IMR-90 (cell line): ENCODE measurements at regions not wholly inside any gene's neighbourhood (a gene's known extent, or its start where the extent isn't known, plus 50 kb on each side); places are given as distances from the start of the nearest gene placed in this dataset.

Experiments used
- ATAC-seq: fragments of 200-7000 bp; cut with Tn5 transposase; 2 replicates; pipeline ENCODE4 v1.9.1; 2020; ENCODE audit warnings: low read depth, mild to moderate bottlenecking, moderate library complexity
- BruUV-seq: library from RNA; stranded (reverse); fragments of 400-500 nt; replicated peaks from 2 replicates; lab custom pipeline; 2021; lab: Mats Ljungman, UMichigan
- CTCF ChIA-PET: fragments of 300-600 bp; formaldehyde crosslinking; extraction: SDS; loops from one replicate; lab custom pipeline; 2021; ENCODE audit warnings: antibody characterized with exemption; lab: Yijun Ruan, JAX
- POLR2A ChIA-PET: fragments of 300-600 bp; sonication (Branson Sonifier 250); formaldehyde crosslinking; loops from one replicate; lab custom pipeline; 2022; ENCODE audit warnings: antibody characterized with exemption; ENCODE audit not compliant: unreplicated experiment; lab: Charles Lee
- DNase-seq: peaks from one replicate; pipeline ENCODE4 v3.0.0; 2013
- H2AFZ ChIP-seq: replicated peaks from 2 replicates; pipeline ENCODE3; 2013; ENCODE audit warnings: low read length, mild to moderate bottlenecking; ENCODE audit not compliant: poor library complexity
- H2AK5ac ChIP-seq: 2 replicates; pipeline ENCODE4 v1.6.1; 2013; ENCODE audit warnings: low read depth, low read length, inconsistent platforms
- H2AK9ac ChIP-seq: replicated peaks from 2 replicates; pipeline ENCODE3; 2013; ENCODE audit warnings: mild to moderate bottlenecking, low read depth, low read length, moderate library complexity; ENCODE audit not compliant: poor library complexity
- H2BK120ac ChIP-seq: 2 replicates; pipeline ENCODE4 v1.6.1; 2013; ENCODE audit warnings: low read depth, low read length, inconsistent platforms
- H2BK15ac ChIP-seq: 3 replicates; pipeline ENCODE4 v1.6.1; 2013; ENCODE audit warnings: low read depth, low read length, inconsistent platforms
- H2BK20ac ChIP-seq: 2 replicates; pipeline ENCODE4 v1.6.1; 2013; ENCODE audit warnings: low read depth, mild to moderate bottlenecking, inconsistent platforms, low read length, moderate library complexity
- H2BK5ac ChIP-seq: 2 replicates; pipeline ENCODE4 v1.6.1; 2013; ENCODE audit warnings: mild to moderate bottlenecking, low read depth, low read length, inconsistent platforms; ENCODE audit not compliant: poor library complexity, severe bottlenecking
- H3K14ac ChIP-seq: replicated peaks from 2 replicates; pipeline ENCODE4 v1.6.1; 2013; ENCODE audit warnings: low read depth, low read length, inconsistent platforms
- H3K18ac ChIP-seq: 2 replicates; pipeline ENCODE4 v1.6.1; 2013; ENCODE audit warnings: low read depth, low read length, control low read depth
- H3K23ac ChIP-seq: 2 replicates; pipeline ENCODE4 v1.6.1; 2013; ENCODE audit warnings: low read depth, low read length, inconsistent platforms
- H3K27ac ChIP-seq: 2 replicates; pipeline ENCODE4 v1.5.1; 2013; ENCODE audit warnings: mild to moderate bottlenecking, control low read depth, low read length; ENCODE audit not compliant: insufficient read depth
- H3K27me3 ChIP-seq: 2 replicates; pipeline ENCODE4 v1.6.1; 2013; ENCODE audit warnings: low read length; ENCODE audit not compliant: control insufficient read depth, insufficient read depth
- H3K36me3 ChIP-seq: 2 replicates; pipeline ENCODE4 v1.6.1; 2013; ENCODE audit warnings: low read length, mixed read lengths; ENCODE audit not compliant: control insufficient read depth, insufficient read depth
- H3K4ac ChIP-seq: 2 replicates; pipeline ENCODE4 v1.6.1; 2013; ENCODE audit warnings: low read depth, low read length, inconsistent platforms
- H3K4me1 ChIP-seq: 2 replicates; pipeline ENCODE4 v1.6.1; 2013; ENCODE audit warnings: low read length, mixed read lengths; ENCODE audit not compliant: control insufficient read depth, insufficient read depth
- H3K4me2 ChIP-seq: 2 replicates; pipeline ENCODE4 v1.6.1; 2013; ENCODE audit warnings: low read depth, mild to moderate bottlenecking, control low read depth, low read length, moderate library complexity
- H3K4me3 ChIP-seq: 2 replicates; pipeline ENCODE4 v1.5.1; 2013; ENCODE audit warnings: low read depth, mild to moderate bottlenecking, control low read depth, low read length, moderate library complexity; ENCODE audit not compliant: insufficient read depth
- H3K56ac ChIP-seq: 2 replicates; pipeline ENCODE4 v1.6.1; 2013; ENCODE audit warnings: low read length, inconsistent platforms; ENCODE audit not compliant: insufficient read depth; ENCODE audit errors: extremely low read depth
- H3K79me1 ChIP-seq, 2 experiments: 2 replicates each; pipeline ENCODE4 v1.6.1; 2013; ENCODE audit warnings: low read length in 2 of 2, inconsistent platforms in 1 of 2, low read depth in 1 of 2
- H3K9ac ChIP-seq: 2 replicates; pipeline ENCODE4 v1.6.1; 2013; ENCODE audit warnings: low read depth, low read length, control low read depth
- H3K9me1 ChIP-seq: 2 replicates; pipeline ENCODE4 v1.6.1; 2013; ENCODE audit warnings: low read length, inconsistent platforms; ENCODE audit not compliant: insufficient read depth
- H3K9me3 ChIP-seq: 2 replicates; pipeline ENCODE4 v1.6.1; 2013; ENCODE audit warnings: low read length; ENCODE audit not compliant: control insufficient read depth, insufficient read depth
- H4K20me1 ChIP-seq: 2 replicates; pipeline ENCODE4 v1.6.1; 2013; ENCODE audit warnings: low read length, inconsistent platforms; ENCODE audit not compliant: insufficient read depth
- H4K5ac ChIP-seq: 2 replicates; pipeline ENCODE4 v1.6.1; 2013; ENCODE audit warnings: mild to moderate bottlenecking, low read depth, low read length, control low read depth
- H4K8ac ChIP-seq, 2 experiments: 2 replicates each; pipeline ENCODE4 v1.6.1; 2013; ENCODE audit warnings: low read depth in 2 of 2, low read length in 2 of 2, control low read depth in 1 of 2, inconsistent platforms in 1 of 2
- H4K91ac ChIP-seq: 2 replicates; pipeline ENCODE4 v1.6.1; 2013; ENCODE audit warnings: low read depth, low read length, inconsistent platforms; ENCODE audit not compliant: insufficient read depth
- BHLHE40 ChIP-seq: fragments of 150-350 bp; IDR thresholded peaks from 2 replicates; pipeline ENCODE4 v1.6.1; 2016; ENCODE audit warnings: mild to moderate bottlenecking, low read depth, low read length
- CEBPB ChIP-seq: IDR thresholded peaks from 2 replicates; pipeline ENCODE4 v1.6.1; 2012; ENCODE audit warnings: low read depth, low read length, improper control_type of control experiment
- CHD1 ChIP-seq: IDR thresholded peaks from 2 replicates; pipeline ENCODE4 v1.6.1; 2012; ENCODE audit warnings: low read depth, low read length, improper control_type of control experiment
- CTCF ChIP-seq: conservative IDR thresholded peaks from 2 replicates; pipeline ENCODE4 v1.5.1; 2012; ENCODE audit warnings: mild to moderate bottlenecking, low read depth, low read length, improper control_type of control experiment
- FOS ChIP-seq: fragments of 150-350 bp; IDR thresholded peaks from 2 replicates; pipeline ENCODE4 v1.6.1; 2016; ENCODE audit warnings: low read depth, low read length
- MAFK ChIP-seq: IDR thresholded peaks from 2 replicates; pipeline ENCODE4 v1.6.1; 2012; ENCODE audit warnings: low read depth, low read length, improper control_type of control experiment
- MXI1 ChIP-seq: IDR thresholded peaks from 2 replicates; pipeline ENCODE4 v1.6.1; 2012; ENCODE audit warnings: low read depth, mild to moderate bottlenecking, low read length, moderate library complexity, borderline replicate concordance
- NFE2L2 ChIP-seq: fragments of 150-350 bp; IDR thresholded peaks from 2 replicates; pipeline ENCODE4 v1.6.1; 2016; ENCODE audit warnings: low read depth, mild to moderate bottlenecking, low read length
- RAD21 ChIP-seq: IDR thresholded peaks from 2 replicates; pipeline ENCODE4 v1.6.1; 2012; ENCODE audit warnings: low read length, improper control_type of control experiment
- RFX5 ChIP-seq: IDR thresholded peaks from 2 replicates; pipeline ENCODE4 v1.8.0; 2012; ENCODE audit warnings: low read depth, mild to moderate bottlenecking, low read length, moderate library complexity
- USF2 ChIP-seq: fragments of 150-350 bp; IDR thresholded peaks from 2 replicates; pipeline ENCODE4 v1.6.1; 2017; ENCODE audit warnings: mild to moderate bottlenecking, antibody characterized with exemption, low read length, low read depth
- WGBS, 2 experiments: methylation state at CpG; one replicate each; pipeline versions ENCODE4 v1.1.5 to v1.1.7; 2013; ENCODE audit warnings: missing lambda C conversion rate in 2 of 2; ENCODE audit not compliant: insufficient read length in 1 of 2; ENCODE audit errors: extremely low coverage in 2 of 2; 5-methylcytosine and 5-hydroxymethylcytosine counted together
- dilution Hi-C: fragments of 300-500 bp; cut with HindIII; formaldehyde crosslinking; loops from one replicate; pipeline ENCODE4 v1.14.3; 2018; ENCODE audit warnings: low sequenced_read_pairs; ENCODE audit not compliant: unreplicated experiment
- in situ Hi-C: fragments of 300-500 bp; cut with MboI; formaldehyde crosslinking; loops from 3 replicates; pipeline ENCODE4 v1.14.3; 2019; ENCODE audit warnings: low sequenced_read_pairs, inconsistent platforms, mixed read lengths
- intact Hi-C: fragments of 100-400 bp; cut with micrococcal nuclease; formaldehyde crosslinking; loops from 2 replicates; pipeline ENCODE4 v1.10.0; 2022

GRCh38 chr19:33971073-33971472, 174.4 kb downstream of the KCTD15 start:
- no peak overlapping the region for H4K5ac ChIP-seq
- H3K4me1 ChIP-seq: no peaks in the 10 kb centered on the region
- ATAC-seq (no peak), DNase-seq (no peak)
- H3K9me1 ChIP-seq: no peaks in the 10 kb centered on the region
- H4K91ac ChIP-seq: no peak overlapping the region
- no peak overlapping the region for H2BK15ac ChIP-seq
- no peaks in the 10 kb centered on the region; the same call in 1 of the 2 replicates for H3K9me3 ChIP-seq
- no peak overlapping the region for H3K27ac ChIP-seq
- H3K27me3 ChIP-seq: no peaks in the 10 kb centered on the region
- no CpG with 5 or more reads among the region's 1 CpG for WGBS, 2 experiments
- CTCF ChIA-PET: no interaction called here
- POLR2A ChIA-PET: no interaction called here
- H3K18ac ChIP-seq: no peak overlapping the region
- H4K8ac ChIP-seq: no peak overlapping the region
- dilution Hi-C loops: no loop called here
- in situ Hi-C loops: no loop called here
- no peak overlapping the region for H3K23ac ChIP-seq
- no peak overlapping the region for H2BK120ac ChIP-seq
- no peaks in the 10 kb centered on the region for H3K79me1 ChIP-seq
- no peak overlapping the region for H3K9ac ChIP-seq
- no peak for TF ChIP-seq MAFK
- no peak for TF ChIP-seq MXI1
- TF ChIP-seq RFX5: no peak
- TF ChIP-seq NFE2L2: no peak
- no peak for TF ChIP-seq CTCF
- TF ChIP-seq CHD1: no peak
- TF ChIP-seq USF2: no peak
- no peak for TF ChIP-seq BHLHE40
- no peak for TF ChIP-seq CEBPB
- TF ChIP-seq FOS: no peak
- TF ChIP-seq RAD21: no peak
- H2BK5ac ChIP-seq: no peak overlapping the region
- H2AFZ ChIP-seq: no peak overlapping the region
- no peak overlapping the region for H2BK20ac ChIP-seq
- no peak overlapping the region for H3K14ac ChIP-seq
- H3K4me2 ChIP-seq: no peak overlapping the region
- no peak overlapping the region for H2AK9ac ChIP-seq
- no peaks in the 10 kb centered on the region for H4K20me1 ChIP-seq
- BruUV-seq: no TSS peak
- no peak overlapping the region for H3K56ac ChIP-seq
- intact Hi-C loops: no loop called here
- H3K36me3 ChIP-seq: no peaks in the 10 kb centered on the region
- no peak overlapping the region for H3K4me3 ChIP-seq
- H3K4ac ChIP-seq: no peak overlapping the region
- H2AK5ac ChIP-seq: no peak overlapping the region
